ENCODE measurements at regions not wholly inside any gene's neighbourhood (a gene's known extent, or its start where the extent isn't known, plus 50 kb on each side); places are given as distances from the start of the nearest gene placed in this dataset.

GRCh38 chr21:18191139-18191538 is 53.5 kb upstream of the CHODL start:
- DNase-seq, result no peak

- DNase-seq, result no peak
Observed at GRCh38 chr21:18178509-18178908, 66.1 kb upstream of the CHODL start.

- DNase-seq, result no peak
Observed at GRCh38 chr21:18174370-18174769, 70.3 kb upstream of the CHODL start.

GRCh38 chr21:18170829-18171228 is 73.8 kb upstream of the CHODL start:
- DNase-seq, result no peak

GRCh38 chr21:18170221-18170620 is 74.4 kb upstream of the CHODL start:
- DNase-seq, result no peak

- no peak for DNase-seq
Observed at GRCh38 chr21:18168108-18168507, 76.5 kb upstream of the CHODL start.

GRCh38 chr21:18164933-18165332 is 79.7 kb upstream of the CHODL start:
- DNase-seq, result no peak

GRCh38 chr21:18164483-18164882 is 80.2 kb upstream of the CHODL start:
- no peak for DNase-seq

GRCh38 chr21:18163956-18164355 is 80.7 kb upstream of the CHODL start:
- no peak for DNase-seq

- no peak for DNase-seq
Observed at GRCh38 chr21:18161841-18162240, 82.8 kb upstream of the CHODL start.

GRCh38 chr21:18157406-18157805 is 87.2 kb upstream of the CHODL start:
- DNase-seq, result no peak

- DNase-seq, result no peak
Observed at GRCh38 chr21:18155508-18156193, 89.0 kb upstream of the CHODL start.

GRCh38 chr21:18153063-18153462 is 91.6 kb upstream of the CHODL start:
- DNase-seq, result no peak

GRCh38 chr21:18152371-18152770 is 92.3 kb upstream of the CHODL start:
- DNase-seq, result no peak

GRCh38 chr21:18151046-18151445 is 93.6 kb upstream of the CHODL start:
- no peak for DNase-seq

GRCh38 chr21:18148401-18148800 is 96.2 kb upstream of the CHODL start:
- DNase-seq, result no peak

GRCh38 chr21:18147678-18148077 is 97.0 kb upstream of the CHODL start:
- no peak for DNase-seq

GRCh38 chr21:18146820-18147219 is 97.8 kb upstream of the CHODL start:
- DNase-seq, result no peak

GRCh38 chr21:18144339-18144738 is 100.3 kb upstream of the CHODL start:
- DNase-seq, result no peak

GRCh38 chr21:18142655-18143054 is 102.0 kb upstream of the CHODL start:
- DNase-seq, result no peak

GRCh38 chr21:18138507-18138906 is 106.1 kb upstream of the CHODL start:
- no peak for DNase-seq

- DNase-seq, result no peak
Observed at GRCh38 chr21:18129526-18129925, 115.1 kb upstream of the CHODL start.

GRCh38 chr21:18118566-18118965 is 126.1 kb upstream of the CHODL start:
- no peak for DNase-seq

GRCh38 chr21:18117176-18117575 is 127.5 kb upstream of the CHODL start:
- no peak for DNase-seq

- no peak for DNase-seq
Observed at GRCh38 chr21:18114810-18115209, 129.8 kb upstream of the CHODL start.

- no peak for DNase-seq
Observed at GRCh38 chr21:18104802-18105201, 139.8 kb upstream of the CHODL start.
